H1 (cell line): ENCODE measurements at regions not wholly inside any gene's neighbourhood (a gene's known extent, or its start where the extent isn't known, plus 50 kb on each side); places are given as distances from the start of the nearest gene placed in this dataset.

ENCODE experiments used
- CTCF ChIA-PET: fragments of 300-600 bp; sonication (Branson Sonifier 250); formaldehyde crosslinking; loops from one replicate; lab custom pipeline; 2021; ENCODE audit not compliant: partially characterized antibody; lab: Charles Lee
- POLR2A ChIA-PET: fragments of 300-600 bp; sonication (Branson Sonifier 250); formaldehyde crosslinking; loops from one replicate; lab custom pipeline; 2021; ENCODE audit warnings: inconsistent platforms; ENCODE audit not compliant: partially characterized antibody; lab: Charles Lee
- DNase-seq, 2 experiments: peaks; one replicate each; pipeline versions ENCODE4 v3.0.0 to v3.0.0-alpha.2; 2010 to 2022; ENCODE audit warnings: low spot score in 2 of 2, low read depth in 1 of 2, mixed read lengths in 1 of 2
- FAIRE-seq: peaks from 2 replicates; lab custom pipeline; 2011; peaks lifted over from hg19 to GRCh38; lab: Jason Lieb, UNC
- H2AFZ ChIP-seq: 2 replicates; pipeline ENCODE4 v1.8.1; 2012; ENCODE audit warnings: low read length, inconsistent platforms
- H2AK5ac ChIP-seq: 2 replicates; pipeline ENCODE4 v1.6.1; 2013; ENCODE audit warnings: low read depth, low read length
- H2BK120ac ChIP-seq: replicated peaks from 2 replicates; pipeline ENCODE3; 2013; ENCODE audit warnings: low read depth, low read length, inconsistent platforms
- H2BK12ac ChIP-seq: 2 replicates; pipeline ENCODE4 v1.6.1; 2013; ENCODE audit warnings: low read depth, low read length
- H2BK15ac ChIP-seq: 2 replicates; pipeline ENCODE4 v1.6.1; 2013; ENCODE audit warnings: low read length
- H2BK20ac ChIP-seq: 2 replicates; pipeline ENCODE4 v1.6.1; 2013; ENCODE audit warnings: low read length
- H2BK5ac ChIP-seq: 2 replicates; pipeline ENCODE4 v1.6.1; 2013; ENCODE audit warnings: low read depth, low read length
- H3K14ac ChIP-seq: 2 replicates; pipeline ENCODE4 v1.6.1; 2013; ENCODE audit warnings: inconsistent platforms; ENCODE audit not compliant: insufficient read length
- H3K18ac ChIP-seq: 2 replicates; pipeline ENCODE4 v1.6.1; 2013; ENCODE audit warnings: low read length; ENCODE audit errors: extremely low read depth
- H3K23ac ChIP-seq: 2 replicates; pipeline ENCODE4 v1.6.1; 2013; ENCODE audit warnings: inconsistent platforms; ENCODE audit not compliant: insufficient read length
- H3K23me2 ChIP-seq: 2 replicates; pipeline ENCODE4 v1.6.1; 2013; ENCODE audit warnings: low read depth, low read length
- H3K27ac ChIP-seq: 2 replicates; pipeline ENCODE4 v1.6.1; 2011; ENCODE audit warnings: low read depth, low read length, inconsistent platforms
- H3K27me3 ChIP-seq, 4 experiments: replicated peaks in 1 of 4; 1 replicate in 1 of 4; 2 replicates in 3 of 4; pipeline versions ENCODE4 v1.6.1 to v1.8.1; 2011 to 2013; ENCODE audit warnings: low read length in 3 of 4, mild to moderate bottlenecking in 3 of 4, inconsistent platforms in 2 of 4, mixed read lengths in 2 of 4, moderate library complexity in 1 of 4; ENCODE audit not compliant: control insufficient read depth in 3 of 4, insufficient read depth in 3 of 4; ENCODE audit errors: extremely low read depth in 1 of 4
- H3K36me3 ChIP-seq, 4 experiments: 2 replicates each; pipeline versions ENCODE4 v1.6.1 to v1.8.1; 2011 to 2013; ENCODE audit warnings: mild to moderate bottlenecking in 4 of 4, low read length in 3 of 4, moderate library complexity in 2 of 4, control low read depth in 1 of 4, inconsistent platforms in 1 of 4; ENCODE audit not compliant: insufficient read depth in 4 of 4, control insufficient read depth in 2 of 4
- H3K4ac ChIP-seq: replicated peaks from 2 replicates; pipeline ENCODE3; 2013; ENCODE audit warnings: low read length, low read depth, mixed read lengths, inconsistent platforms; ENCODE audit not compliant: insufficient read length
- H3K4me1 ChIP-seq, 4 experiments: replicated peaks in 1 of 4; 1 replicate in 1 of 4; 2 replicates in 3 of 4; pipeline versions ENCODE4 v1.6.1 to v1.8.1; 2011 to 2013; ENCODE audit warnings: low read length in 3 of 4, inconsistent platforms in 2 of 4, mixed read lengths in 1 of 4; ENCODE audit not compliant: insufficient read depth in 4 of 4, control insufficient read depth in 3 of 4
- H3K4me2 ChIP-seq, 2 experiments: 2 replicates each; pipeline versions ENCODE4 v1.6.1 to v1.8.1; 2011 to 2013; ENCODE audit warnings: low read depth in 2 of 2, low read length in 2 of 2, control low read depth in 1 of 2, inconsistent platforms in 1 of 2, mild to moderate bottlenecking in 1 of 2; ENCODE audit not compliant: insufficient read depth in 1 of 2
- H3K4me3 ChIP-seq, 4 experiments: fragments of 200-600, 300-600 bp in 1 of 4; sonication (generic), shearing (Covaris generic), sonication (Bioruptor Twin) in 1 of 4; 2 replicates each; pipeline versions ENCODE4 v1.5.1 to v1.8.1; 2011 to 2016; ENCODE audit warnings: low read length in 4 of 4, low read depth in 3 of 4, control low read depth in 2 of 4, inconsistent platforms in 2 of 4, mild to moderate bottlenecking in 2 of 4, mixed read lengths in 1 of 4, moderate library complexity in 1 of 4; ENCODE audit not compliant: insufficient read depth in 2 of 4; ENCODE audit errors: extremely low read depth in 1 of 4
- H3K56ac ChIP-seq: replicated peaks from 2 replicates; pipeline ENCODE3; 2013; ENCODE audit warnings: low read depth, mild to moderate bottlenecking, mixed read lengths, low read length, inconsistent platforms; ENCODE audit not compliant: insufficient read length
- H3K79me1 ChIP-seq: 2 replicates; pipeline ENCODE4 v1.6.1; 2013; ENCODE audit warnings: low read depth, low read length, control low read depth
- H3K79me2 ChIP-seq, 2 experiments: 2 replicates each; pipeline versions ENCODE4 v1.6.1 to v1.8.1; 2012 to 2013; ENCODE audit warnings: low read length in 2 of 2, mild to moderate bottlenecking in 2 of 2, inconsistent platforms in 1 of 2; ENCODE audit not compliant: insufficient read depth in 2 of 2, control insufficient read depth in 1 of 2
- H3K9ac ChIP-seq, 4 experiments: replicated peaks in 1 of 4; 1 replicate in 1 of 4; 2 replicates in 3 of 4; pipeline versions ENCODE4 v1.6.1 to v1.8.1; 2011 to 2013; ENCODE audit warnings: low read depth in 3 of 4, low read length in 3 of 4, control low read depth in 2 of 4, mild to moderate bottlenecking in 2 of 4, moderate library complexity in 2 of 4, inconsistent platforms in 1 of 4; ENCODE audit errors: extremely low read depth in 1 of 4
- H3K9me3 ChIP-seq, 2 experiments: 2 replicates each; pipeline versions ENCODE4 v1.6.1 to v1.8.1; 2012 to 2013; ENCODE audit warnings: mild to moderate bottlenecking in 2 of 2, moderate library complexity in 2 of 2, control low read depth in 1 of 2, inconsistent platforms in 1 of 2, low read depth in 1 of 2, low read length in 1 of 2, mixed read lengths in 1 of 2; ENCODE audit not compliant: insufficient read depth in 2 of 2
- H4K20me1 ChIP-seq, 2 experiments: replicated peaks in 1 of 2; 2 replicates each; pipeline versions ENCODE3 to v1.8.1; 2011 to 2013; ENCODE audit warnings: inconsistent platforms in 2 of 2, low read length in 2 of 2, mild to moderate bottlenecking in 1 of 2; ENCODE audit not compliant: insufficient read depth in 2 of 2, control insufficient read depth in 1 of 2
- H4K5ac ChIP-seq: 2 replicates; pipeline ENCODE4 v1.6.1; 2013; ENCODE audit warnings: low read length, low read depth, mixed read lengths, inconsistent platforms; ENCODE audit not compliant: insufficient read length
- H4K8ac ChIP-seq: 2 replicates; pipeline ENCODE4 v1.8.0; 2013; ENCODE audit warnings: mild to moderate bottlenecking, moderate library complexity, low read length, inconsistent platforms; ENCODE audit not compliant: insufficient read depth; ENCODE audit errors: extremely low read depth
- H4K91ac ChIP-seq: replicated peaks from 2 replicates; pipeline ENCODE3; 2013; ENCODE audit warnings: low read length, mixed read lengths, inconsistent platforms; ENCODE audit not compliant: insufficient read length
- CBX8 ChIP-seq: fragments of 300-800, 300-1000 bp; sonication (generic); IDR thresholded peaks from 2 replicates; pipeline ENCODE4 v1.7.1; 2016; ENCODE audit warnings: low read depth, low read length, borderline replicate concordance
- RFX5 ChIP-seq: IDR thresholded peaks from 2 replicates; pipeline ENCODE4 v1.6.1; 2011; ENCODE audit warnings: low read depth, low read length, improper control_type of control experiment, borderline replicate concordance
- SIN3A ChIP-seq, 2 experiments: IDR thresholded peaks in 1 of 2; conservative IDR thresholded peaks in 1 of 2; 2 replicates each; pipeline ENCODE4 v1.6.1; 2011 to 2012; ENCODE audit warnings: low read length in 2 of 2, improper control_type of control experiment in 1 of 2, low read depth in 1 of 2, mild to moderate bottlenecking in 1 of 2
- SP2 ChIP-seq: IDR thresholded peaks from 2 replicates; pipeline ENCODE4 v1.6.1; 2012; ENCODE audit warnings: mild to moderate bottlenecking, low read length, inconsistent platforms
- whole genome bisulfite sequencing, 2 experiments: shearing (Covaris generic) in 1 of 2; methylation state at CpG; one replicate each; pipeline versions ENCODE4 v1.1.6 to v1.1.7; 2013 to 2015; ENCODE audit warnings: low lambda C conversion rate in 2 of 2, mixed read lengths in 2 of 2, inconsistent platforms in 1 of 2, low coverage in 1 of 2, missing lambda C conversion rate in 1 of 2; ENCODE audit not compliant: insufficient replicate concordance in 2 of 2, insufficient coverage in 1 of 2, insufficient read length in 1 of 2; ENCODE audit errors: extremely low coverage in 1 of 2, missing lambda C conversion rate in 1 of 2; 5-methylcytosine and 5-hydroxymethylcytosine counted together

GRCh38 chr2:237159006-237159911, 73.6 kb downstream of the COPS8 start:
- Histone ChIP-seq H4K91ac (no peak overlapping the region), H3K18ac (no peak overlapping the region), H2BK12ac (no peak overlapping the region), H3K4ac (no peak overlapping the region), H3K79me2 (no peaks in the 10 kb centered on the region), H4K5ac (no peak overlapping the region), H4K20me1 (no peaks in the 10 kb centered on the region), H4K8ac (no peak overlapping the region), H3K9ac (no peak overlapping the region), H3K27ac (no peak overlapping the region), H3K79me1 (no peaks in the 10 kb centered on the region), H2AK5ac (no peak overlapping the region), H3K56ac (no peak overlapping the region), H2BK5ac (no peak overlapping the region), H3K14ac (no peak overlapping the region), H3K4me1 (no peaks in the 10 kb centered on the region; a peak in 2 of 7 replicates), H2BK15ac (no peak overlapping the region), H2BK120ac (no peak overlapping the region), H3K27me3 (no peaks in the 10 kb centered on the region), H3K36me3 (no peaks in the 10 kb centered on the region), H2AFZ (no peak overlapping the region), H3K23me2 (no peaks in the 10 kb centered on the region), H3K4me3 (no peak overlapping the region), H2BK20ac (no peak overlapping the region), H3K9me3 (no peaks in the 10 kb centered on the region), H3K23ac (no peak overlapping the region), H3K4me2 (no peak overlapping the region)
- DNase-seq (no peak), FAIRE-seq (no peak)
- ChIA-PET CTCF (interaction anchor here (0.9 to 1.3 kb wide), 7 partner anchors 9 to 539 kb away, joined by 3 to 4 read pairs (median 4); no protein-coding TSS in a partner anchor), POLR2A (interaction anchor here (0.6 kb wide), 1 partner anchor 248 kb away, joined by 3 read pairs; no protein-coding TSS in a partner anchor)
- no peak for TF ChIP-seq RFX5
- TF ChIP-seq CBX8 = no peak
- TF ChIP-seq SP2 = no peak
- no peak for TF ChIP-seq SIN3A (conservative IDR thresholded peaks at IDR 0.05 in 1 of 2, IDR thresholded peaks at IDR 0.05 in 1 of 2; ENCODE audit: low read depth in 1 of 2, low read length in 2 of 2)
- WGBS, 2 experiments = 87% methylated on average over 10 of the region's 10 CpGs; no CpG with 5 or more reads in 1 of the 2 experiments
